ENCODE measurements at regions not wholly inside any gene's neighbourhood (a gene's known extent, or its start where the extent isn't known, plus 50 kb on each side); places are given as distances from the start of the nearest gene placed in this dataset.

DNA sequence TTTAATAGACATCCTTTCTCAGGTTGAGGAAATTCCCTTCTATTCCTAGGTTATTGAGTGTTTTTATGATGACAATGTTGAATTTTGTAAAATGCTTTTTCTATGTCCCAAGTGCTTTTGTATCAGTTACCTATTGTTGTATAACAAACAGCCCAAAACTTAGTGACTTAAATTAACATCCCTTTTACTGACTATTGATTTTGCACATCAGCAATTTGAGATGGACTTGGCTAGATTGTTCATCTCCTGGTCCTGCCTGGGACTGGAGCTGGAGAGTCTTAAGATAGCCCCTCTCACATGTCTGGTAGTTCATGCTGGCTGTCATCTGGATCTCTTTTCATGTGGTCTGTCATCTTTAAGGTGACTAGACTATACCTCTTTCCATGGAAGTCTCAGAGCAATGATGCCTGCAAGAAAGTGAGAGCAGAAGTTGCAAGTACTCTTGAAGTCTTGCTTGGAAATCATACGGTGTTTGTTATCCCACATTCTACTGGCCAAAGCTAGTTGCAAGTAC lies 132.6 kb downstream of the RPAP3 start:
- TF ChIP-seq, protein P1, sequence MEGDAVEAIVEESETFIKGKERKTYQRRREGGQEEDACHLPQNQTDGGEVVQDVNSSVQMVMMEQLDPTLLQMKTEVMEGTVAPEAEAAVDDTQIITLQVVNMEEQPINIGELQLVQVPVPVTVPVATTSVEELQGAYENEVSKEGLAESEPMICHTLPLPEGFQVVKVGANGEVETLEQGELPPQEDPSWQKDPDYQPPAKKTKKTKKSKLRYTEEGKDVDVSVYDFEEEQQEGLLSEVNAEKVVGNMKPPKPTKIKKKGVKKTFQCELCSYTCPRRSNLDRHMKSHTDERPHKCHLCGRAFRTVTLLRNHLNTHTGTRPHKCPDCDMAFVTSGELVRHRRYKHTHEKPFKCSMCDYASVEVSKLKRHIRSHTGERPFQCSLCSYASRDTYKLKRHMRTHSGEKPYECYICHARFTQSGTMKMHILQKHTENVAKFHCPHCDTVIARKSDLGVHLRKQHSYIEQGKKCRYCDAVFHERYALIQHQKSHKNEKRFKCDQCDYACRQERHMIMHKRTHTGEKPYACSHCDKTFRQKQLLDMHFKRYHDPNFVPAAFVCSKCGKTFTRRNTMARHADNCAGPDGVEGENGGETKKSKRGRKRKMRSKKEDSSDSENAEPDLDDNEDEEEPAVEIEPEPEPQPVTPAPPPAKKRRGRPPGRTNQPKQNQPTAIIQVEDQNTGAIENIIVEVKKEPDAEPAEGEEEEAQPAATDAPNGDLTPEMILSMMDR (IDR thresholded peaks at IDR 0.05) = no peak
- TF ChIP-seq POLR2AphosphoS5 (IDR thresholded peaks at IDR 0.05; ENCODE audit: insufficient read depth in 1 of 2, low read depth in 1 of 2) = no peak
- TF ChIP-seq POLR2A (IDR thresholded peaks at IDR 0.05) = no peak

All from vagina (tissue), 2 donors.